ENCODE measurements at regions not wholly inside any gene's neighbourhood (a gene's known extent, or its start where the extent isn't known, plus 50 kb on each side); places are given as distances from the start of the nearest gene placed in this dataset.

- no peaks in the 10 kb centered on the region for H3K4me1 ChIP-seq
- no peaks in the 10 kb centered on the region for H3K9me3 ChIP-seq
- H3K27me3 ChIP-seq = no peaks in the 10 kb centered on the region
- no peak for DNase-seq
- no peaks in the 10 kb centered on the region for H3K36me3 ChIP-seq
- no peak overlapping the region for H3K4me3 ChIP-seq (ENCODE audit: low read depth, low read length)
- no peak for TF ChIP-seq CTCF (IDR thresholded peaks at IDR 0.05; ENCODE audit: low read depth, low read length)
These were observed 89.4 kb upstream of the VAV3 start for GRCh38 chr1:108054396-108054795.

- no peaks in the 10 kb centered on the region for H3K9me3 ChIP-seq
- DNase-seq = no peak
- H3K4me3 ChIP-seq (ENCODE audit: low read depth, low read length) = no peak overlapping the region
- TF ChIP-seq CTCF (IDR thresholded peaks at IDR 0.05; ENCODE audit: low read depth, low read length) = no peak
- H3K4me1 ChIP-seq = no peaks in the 10 kb centered on the region
- H3K36me3 ChIP-seq = no peaks in the 10 kb centered on the region
- H3K27me3 ChIP-seq = no peaks in the 10 kb centered on the region
These were observed 88.5 kb upstream of the VAV3 start for GRCh38 chr1:108053270-108054013.

GRCh38 chr1:108051631-108052377 lies 86.8 kb upstream of the VAV3 start:
- no peak overlapping the region for H3K4me3 ChIP-seq (ENCODE audit: low read depth, low read length)
- no peaks in the 10 kb centered on the region for H3K4me1 ChIP-seq
- H3K9me3 ChIP-seq = no peaks in the 10 kb centered on the region
- no peaks in the 10 kb centered on the region; the same call in 1 of the 2 replicates for H3K27me3 ChIP-seq
- H3K36me3 ChIP-seq = no peaks in the 10 kb centered on the region
- no peak for DNase-seq
- no peak for TF ChIP-seq CTCF (IDR thresholded peaks at IDR 0.05; ENCODE audit: low read depth, low read length)

GRCh38 chr1:108050911-108051629 lies 86.1 kb upstream of the VAV3 start:
- no peaks in the 10 kb centered on the region; the same call in 1 of the 2 replicates for H3K27me3 ChIP-seq
- DNase-seq = no peak
- no peaks in the 10 kb centered on the region for H3K9me3 ChIP-seq
- H3K4me1 ChIP-seq = no peaks in the 10 kb centered on the region
- TF ChIP-seq CTCF (IDR thresholded peaks at IDR 0.05; ENCODE audit: low read depth, low read length) = no peak
- no peak overlapping the region for H3K4me3 ChIP-seq (ENCODE audit: low read depth, low read length)
- no peaks in the 10 kb centered on the region for H3K36me3 ChIP-seq

- Histone ChIP-seq H3K4me3 (ENCODE audit: low read depth, low read length) (no peak overlapping the region), H3K36me3 (no peaks in the 10 kb centered on the region), H3K4me1 (no peaks in the 10 kb centered on the region), H3K9me3 (no peaks in the 10 kb centered on the region), H3K27me3 (peaks cover 3% of the 10 kb centered on the region; the same call in 1 of the 2 replicates)
- DNase-seq = no peak
- no peak for TF ChIP-seq CTCF (IDR thresholded peaks at IDR 0.05; ENCODE audit: low read depth, low read length)
These were observed 85.2 kb upstream of the VAV3 start for GRCh38 chr1:108050158-108050557.
